GM10266 (cell line): ENCODE measurements at regions not wholly inside any gene's neighbourhood (a gene's known extent, or its start where the extent isn't known, plus 50 kb on each side); places are given as distances from the start of the nearest gene placed in this dataset.

Experiments
- DNase-seq: peaks from one replicate; pipeline ENCODE4 v3.0.0; 2012; ENCODE audit errors: extremely low spot score
- CTCF ChIP-seq: IDR thresholded peaks from 2 replicates; pipeline ENCODE4 v1.5.1; 2012; ENCODE audit warnings: mild to moderate bottlenecking, low read depth; ENCODE audit not compliant: control insufficient read depth, insufficient read depth; ENCODE audit errors: missing control alignments

DNA sequence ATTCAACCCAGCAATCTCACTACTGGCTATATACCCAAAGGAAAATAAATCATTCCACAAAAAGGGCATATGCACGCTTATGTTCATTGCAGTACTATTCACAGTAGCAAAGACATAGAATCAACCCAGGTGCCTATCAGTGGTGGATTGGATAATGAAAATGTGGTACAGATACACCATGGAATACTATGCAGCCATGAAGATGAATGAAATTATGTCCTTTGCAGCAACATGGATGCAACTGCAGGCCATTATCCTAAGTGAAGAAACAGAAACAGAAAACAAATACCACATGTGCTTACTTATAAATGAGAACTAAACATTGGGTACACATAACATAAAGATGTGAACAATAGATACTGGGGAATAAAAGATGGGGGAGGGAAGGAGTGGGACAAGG is 606.4 kb upstream of the GRM7 start:
- no peak for TF ChIP-seq CTCF
- DNase-seq, result no peak

GRCh38 chr3:6255229-6255628 is 605.7 kb upstream of the GRM7 start:
- no peak for TF ChIP-seq CTCF
- DNase-seq, result no peak

DNA sequence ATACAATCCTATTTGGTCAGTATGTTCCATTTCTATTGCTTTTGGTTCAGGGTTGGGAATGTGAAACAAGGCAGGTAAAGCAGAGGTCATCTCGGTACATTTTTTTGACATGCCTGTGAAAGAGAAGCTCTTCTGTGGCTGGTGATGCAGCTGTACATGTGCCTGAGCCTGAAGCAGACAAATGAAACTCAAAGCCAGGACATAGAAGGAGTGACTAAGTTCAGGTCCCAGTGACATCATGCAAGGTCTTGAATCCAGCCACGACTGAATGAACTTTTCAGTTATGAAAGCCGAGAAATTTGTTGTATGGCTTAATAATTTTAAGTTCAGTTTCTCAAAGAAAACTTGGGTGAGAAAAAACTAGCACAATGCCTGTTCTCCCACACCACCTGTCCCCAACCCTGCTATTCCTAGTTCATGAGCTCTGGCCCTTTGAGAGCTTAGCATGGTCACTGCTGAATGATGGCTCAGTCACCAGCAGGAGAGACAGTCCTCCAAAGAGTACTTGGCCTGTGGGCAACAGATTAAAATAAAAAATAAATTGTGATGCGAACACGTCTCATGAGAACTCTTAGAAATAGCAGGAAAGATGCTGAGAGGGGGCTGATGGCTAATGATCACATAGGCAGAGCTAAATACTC is 600.2 kb upstream of the GRM7 start:
- peak; percentile 16 for DNase-seq
- no peak for TF ChIP-seq CTCF

DNA sequence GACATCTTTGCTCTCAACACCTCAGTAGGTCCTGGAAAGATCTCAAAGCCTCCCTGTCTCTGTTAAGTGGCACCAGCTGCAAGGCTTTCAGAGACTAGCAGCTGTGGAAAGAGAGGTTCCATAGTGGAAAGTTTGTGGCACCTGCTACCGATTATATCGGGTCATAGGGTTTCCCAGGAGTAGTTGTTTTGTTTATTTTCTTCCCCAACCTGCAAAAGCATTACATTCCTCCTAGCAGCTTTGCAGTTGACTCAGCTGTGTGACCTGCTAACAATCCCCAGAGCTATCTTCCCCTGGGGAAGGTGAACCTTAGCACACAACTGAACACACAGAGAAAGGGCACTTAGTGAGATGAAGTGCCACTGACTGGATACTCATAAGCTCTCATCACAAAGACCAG is 598.9 kb upstream of the GRM7 start:
- no peak for DNase-seq
- no peak for TF ChIP-seq CTCF

- no peak for TF ChIP-seq CTCF
- DNase-seq, result no peak
Measured at GRCh38 chr3:6264036-6264435, 596.9 kb upstream of the GRM7 start.

DNA sequence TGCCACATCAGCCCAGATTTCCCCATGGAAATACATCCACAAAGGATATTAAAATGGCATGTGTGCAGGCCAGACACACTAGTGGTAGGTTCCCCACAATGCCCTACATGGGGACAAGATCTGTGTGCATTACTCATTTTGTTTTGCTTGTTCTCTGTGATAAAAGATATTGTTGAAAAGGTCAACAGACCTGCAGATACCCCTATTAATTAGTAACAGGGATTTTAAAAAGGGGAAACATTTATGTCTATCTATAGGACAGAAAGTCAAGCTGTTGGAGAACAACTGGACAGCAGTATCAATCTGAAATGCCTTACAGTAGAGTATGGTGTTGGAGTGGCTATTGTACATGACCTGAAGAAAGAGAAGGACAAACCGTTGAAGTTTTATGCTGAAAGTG is 596.0 kb upstream of the GRM7 start:
- no peak for TF ChIP-seq CTCF
- DNase-seq, result no peak

- TF ChIP-seq CTCF, result no peak
- no peak for DNase-seq
Measured at GRCh38 chr3:6266135-6266534, 594.8 kb upstream of the GRM7 start.
